ENCODE measurements at regions not wholly inside any gene's neighbourhood (a gene's known extent, or its start where the extent isn't known, plus 50 kb on each side); places are given as distances from the start of the nearest gene placed in this dataset.

- TF ChIP-seq BACH2 (CRISPR knock-in tag; IDR thresholded peaks at IDR 0.05; ENCODE audit: borderline replicate concordance): no peak
- TF ChIP-seq ISL1 (CRISPR knock-in tag; IDR thresholded peaks at IDR 0.05): no peak
- TF ChIP-seq GLIS3 (CRISPR knock-in tag; IDR thresholded peaks at IDR 0.05): no peak
- no peak for TF ChIP-seq CREB5 (CRISPR knock-in tag; IDR thresholded peaks at IDR 0.05; ENCODE audit: low read depth)
- TF ChIP-seq ESRRG (CRISPR knock-in tag; IDR thresholded peaks at IDR 0.05): no peak
- TF ChIP-seq SNAI2 (CRISPR knock-in tag; IDR thresholded peaks at IDR 0.05): no peak
- no peak for TF ChIP-seq POU6F1 (CRISPR knock-in tag; IDR thresholded peaks at IDR 0.05; ENCODE audit: borderline replicate concordance, low read depth)
- no peak for TF ChIP-seq ZFP3 (CRISPR knock-in tag; IDR thresholded peaks at IDR 0.05)
- TF ChIP-seq ZNF8 (CRISPR knock-in tag; IDR thresholded peaks at IDR 0.05): no peak
- no peak for TF ChIP-seq TSHZ2 (CRISPR knock-in tag; IDR thresholded peaks at IDR 0.05)
- TF ChIP-seq CSRNP3 (CRISPR knock-in tag; IDR thresholded peaks at IDR 0.05): no peak
- TF ChIP-seq PATZ1 (CRISPR knock-in tag; IDR thresholded peaks at IDR 0.05; ENCODE audit: borderline replicate concordance): no peak
- TF ChIP-seq CSDC2 (CRISPR knock-in tag; IDR thresholded peaks at IDR 0.05): no peak
- no peak for TF ChIP-seq OSR1 (CRISPR knock-in tag; IDR thresholded peaks at IDR 0.05)
- no peak for TF ChIP-seq TOX (CRISPR knock-in tag; IDR thresholded peaks at IDR 0.05; ENCODE audit: borderline replicate concordance)
- TF ChIP-seq ARNTL (CRISPR knock-in tag; IDR thresholded peaks at IDR 0.05; ENCODE audit: borderline replicate concordance, low read depth): no peak
- no peak for ATAC-seq
Measured at GRCh38 chr10:10667466-10667865, 350.2 kb upstream of the CELF2 start.

GRCh38 chr10:10676972-10677371 is 340.7 kb upstream of the CELF2 start:
- ATAC-seq: no peak
- TF ChIP-seq POU6F1 (CRISPR knock-in tag; IDR thresholded peaks at IDR 0.05; ENCODE audit: borderline replicate concordance, low read depth) (no peak), SNAI2 (CRISPR knock-in tag; IDR thresholded peaks at IDR 0.05) (no peak), CSRNP3 (CRISPR knock-in tag; IDR thresholded peaks at IDR 0.05) (no peak), CSDC2 (CRISPR knock-in tag; IDR thresholded peaks at IDR 0.05) (no peak), ARNTL (CRISPR knock-in tag; IDR thresholded peaks at IDR 0.05; ENCODE audit: borderline replicate concordance, low read depth) (no peak), RARB (CRISPR knock-in tag; IDR thresholded peaks at IDR 0.05) (no peak), GLIS3 (CRISPR knock-in tag; IDR thresholded peaks at IDR 0.05) (no peak), TOX (CRISPR knock-in tag; IDR thresholded peaks at IDR 0.05; ENCODE audit: borderline replicate concordance) (no peak)
